ENCODE measurements at regions not wholly inside any gene's neighbourhood (a gene's known extent, or its start where the extent isn't known, plus 50 kb on each side); places are given as distances from the start of the nearest gene placed in this dataset.
"Not testable (repeated sequence)": the region's sequence is repeated elsewhere in the genome, so short reads cannot be mapped to it uniquely, and the experiment has no call there.

- DNase-seq (ENCODE audit: extremely low read depth, low read depth, low spot score) = no peak
Measured at GRCh38 chr3:184440151-184440550, 60.3 kb downstream of the CHRD start.

DNA sequence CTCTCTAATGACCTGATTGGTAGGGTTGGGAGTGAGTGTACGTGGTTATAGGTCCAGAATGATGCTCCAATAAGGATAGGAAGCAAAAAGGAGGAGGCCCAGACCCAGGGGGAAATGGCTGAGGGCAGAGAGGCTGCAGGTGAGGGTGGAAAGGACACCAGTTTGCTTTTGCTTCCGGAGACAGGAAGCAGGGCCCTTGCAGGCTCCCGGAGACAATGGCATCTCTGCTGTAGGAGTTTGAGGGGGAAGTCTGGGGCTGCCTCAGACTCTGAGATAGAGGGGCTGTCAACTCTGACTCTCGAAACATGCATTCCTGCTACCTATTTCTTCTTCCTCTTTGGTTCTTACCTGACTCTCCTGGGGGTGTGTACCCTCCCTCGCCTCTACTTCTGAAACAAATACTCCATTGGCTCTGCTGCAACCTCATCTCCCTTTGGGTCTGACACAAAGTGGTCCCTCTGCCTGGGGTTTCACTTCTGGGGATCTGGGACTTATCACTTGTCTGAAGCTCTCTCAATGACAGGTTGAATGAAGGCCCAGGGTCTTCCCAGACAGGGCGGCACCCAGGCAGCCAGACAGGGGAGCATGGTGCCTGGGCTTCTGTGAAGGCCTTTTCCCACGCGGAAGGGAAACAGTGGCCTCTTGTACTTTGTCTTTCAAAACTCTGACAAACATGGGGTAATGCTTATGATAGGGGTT is 61.5 kb downstream of the CHRD start:
- no peak for DNase-seq (ENCODE audit: extremely low read depth, low read depth, low spot score)

DNA sequence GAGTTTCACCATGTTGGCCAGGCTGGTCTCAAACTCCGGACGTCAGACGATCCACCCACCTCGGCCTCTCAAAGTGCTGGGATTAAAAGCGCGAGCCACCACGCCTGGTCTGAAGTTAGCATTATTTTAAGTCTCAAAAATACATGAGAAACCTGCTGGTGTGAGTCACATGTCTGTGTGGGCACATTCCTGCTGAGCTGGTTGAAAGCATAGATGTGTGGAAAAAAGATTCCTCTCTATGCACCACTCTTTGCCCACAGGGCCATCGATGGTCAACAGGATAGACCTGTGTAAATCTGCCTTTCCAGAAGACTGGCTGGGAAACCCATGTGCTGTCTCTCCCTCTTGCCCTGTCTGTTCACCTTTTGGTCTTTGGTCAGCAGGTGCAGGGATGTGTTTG is 63.5 kb downstream of the CHRD start:
- DNase-seq (ENCODE audit: extremely low read depth, low read depth, low spot score) = no peak

DNA sequence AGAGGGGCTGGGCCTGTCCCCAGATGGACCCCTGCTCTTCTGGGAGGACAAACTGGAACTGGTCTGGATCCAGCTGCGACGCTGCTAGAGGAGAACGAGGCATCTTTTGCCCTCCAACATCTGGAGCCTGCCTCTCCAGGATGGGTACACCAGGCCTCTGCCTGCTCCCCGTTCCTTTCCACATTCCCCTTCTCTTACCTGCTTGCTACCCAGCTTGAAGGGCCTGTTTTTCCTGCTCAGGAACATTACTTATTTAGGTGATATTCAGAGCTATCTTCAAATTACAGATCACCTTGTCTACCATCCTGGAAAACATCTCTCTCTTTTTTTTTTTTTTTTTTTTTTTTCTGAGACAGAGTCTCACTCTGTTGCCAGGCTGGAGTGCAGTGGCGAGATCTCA is 64.0 kb downstream of the CHRD start:
- no peak for DNase-seq (ENCODE audit: extremely low read depth, low read depth, low spot score)

- DNase-seq (ENCODE audit: extremely low read depth, low read depth, low spot score) = peak; percentile 94
Measured at GRCh38 chr3:184448321-184449160, 68.7 kb downstream of the CHRD start.

DNA sequence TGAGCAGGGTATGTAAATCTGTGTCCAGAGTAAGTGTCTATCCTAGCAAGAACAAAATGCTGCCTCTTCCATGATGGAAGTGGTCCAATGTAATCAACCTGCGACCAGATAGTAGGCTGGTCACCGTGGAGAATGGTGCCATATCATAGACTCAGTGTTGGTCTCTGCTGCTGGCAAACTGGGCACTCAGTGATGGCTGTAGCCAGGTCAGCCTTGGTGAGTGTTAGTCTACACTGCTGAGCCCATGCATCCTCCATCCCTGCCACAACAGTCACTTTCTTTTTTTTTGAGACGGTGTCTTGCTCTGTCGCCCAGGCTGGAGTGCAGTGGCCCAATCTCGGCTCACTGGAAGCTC is 69.3 kb downstream of the CHRD start:
- no peak for DNase-seq (ENCODE audit: extremely low read depth, low read depth, low spot score)

DNA sequence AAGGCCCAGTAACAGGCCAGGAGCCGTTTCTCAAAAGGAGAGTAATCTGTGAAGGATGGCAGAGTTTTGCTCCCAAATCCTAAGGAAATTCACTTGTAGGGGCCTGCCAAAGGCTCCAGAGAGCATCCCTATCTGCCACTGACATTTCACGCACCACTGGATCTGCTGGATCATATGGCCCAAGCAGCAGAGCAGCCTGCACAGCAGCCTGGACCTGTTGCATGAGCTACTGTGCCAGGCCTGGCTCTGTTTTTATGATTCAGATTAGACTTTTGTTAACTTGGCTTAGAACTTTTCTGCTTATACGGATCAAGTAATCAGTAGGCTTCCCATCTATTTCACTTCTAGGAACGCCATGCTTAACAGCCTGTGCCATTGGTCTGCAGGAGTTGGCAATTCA is 70.7 kb downstream of the CHRD start:
- no peak for DNase-seq (ENCODE audit: extremely low read depth, low read depth, low spot score)

DNA sequence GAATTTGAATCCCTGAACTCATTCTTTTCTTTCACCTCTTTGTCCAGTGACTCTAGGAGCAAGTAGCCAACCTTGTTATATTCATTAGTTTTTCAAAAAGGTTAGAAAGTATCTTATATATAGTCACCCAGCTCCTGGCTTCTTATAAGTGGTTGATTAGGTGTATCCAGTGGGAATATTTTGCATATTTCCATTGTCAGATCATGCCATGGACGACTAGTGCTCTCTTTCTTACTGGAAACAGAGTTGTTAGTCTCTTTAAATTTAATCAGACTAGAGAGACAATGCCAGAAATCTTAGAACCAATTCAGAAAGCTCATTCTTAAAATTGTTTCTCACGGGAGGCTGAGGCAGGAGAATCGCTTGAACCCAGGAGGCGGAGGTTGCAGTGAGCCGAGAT is 73.4 kb downstream of the CHRD start:
- DNase-seq (ENCODE audit: extremely low read depth, low read depth, low spot score) = no peak

GRCh38 chr3:184455991-184456390 is 76.1 kb downstream of the CHRD start:
- no peak for DNase-seq (ENCODE audit: extremely low read depth, low read depth, low spot score)

DNA sequence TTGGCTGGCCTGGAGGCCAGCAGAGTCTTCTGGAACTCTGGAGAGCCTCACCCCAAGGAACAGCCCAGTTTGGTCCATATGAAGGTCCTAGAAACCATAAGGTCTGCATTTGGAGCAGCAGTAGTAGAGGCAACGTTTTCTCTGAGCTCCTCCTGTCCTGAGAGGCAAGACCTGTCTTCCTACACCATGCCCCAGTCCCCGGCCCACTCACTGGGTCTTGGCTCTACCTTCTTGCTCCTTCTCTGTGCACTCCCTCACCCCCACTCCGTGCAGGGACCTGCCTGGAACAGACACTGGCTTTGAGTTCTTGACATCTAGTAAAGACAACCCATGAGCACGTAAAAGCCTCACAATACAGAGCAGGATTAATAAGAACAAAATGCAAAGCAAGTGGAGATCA is 76.6 kb downstream of the CHRD start:
- DNase-seq (ENCODE audit: extremely low read depth, low read depth, low spot score) = no peak

DNA sequence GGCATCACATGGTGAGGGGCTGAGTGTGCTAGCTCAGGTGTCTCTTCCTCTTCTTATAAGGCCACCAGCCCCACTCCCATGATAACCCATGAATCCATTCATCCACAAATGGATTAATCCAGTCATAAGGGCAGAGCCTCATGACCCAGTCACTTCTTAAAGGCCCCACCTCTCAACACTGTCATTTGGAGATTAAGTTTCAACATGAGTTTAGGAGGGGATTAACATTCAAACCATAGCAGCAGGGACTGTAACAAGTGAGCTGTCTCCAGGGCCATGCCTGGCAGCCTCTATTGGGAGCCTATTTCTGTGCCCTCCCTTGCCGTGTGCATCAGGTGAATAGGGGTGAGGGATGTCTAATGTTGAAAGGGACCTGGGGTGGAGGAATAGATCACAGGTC is 77.5 kb downstream of the CHRD start:
- DNase-seq (ENCODE audit: extremely low read depth, low read depth, low spot score) = no peak

- DNase-seq (ENCODE audit: extremely low read depth, low read depth, low spot score) = not testable (repeated sequence)
Measured at GRCh38 chr3:184457784-184458377, 78.0 kb downstream of the CHRD start.

DNA sequence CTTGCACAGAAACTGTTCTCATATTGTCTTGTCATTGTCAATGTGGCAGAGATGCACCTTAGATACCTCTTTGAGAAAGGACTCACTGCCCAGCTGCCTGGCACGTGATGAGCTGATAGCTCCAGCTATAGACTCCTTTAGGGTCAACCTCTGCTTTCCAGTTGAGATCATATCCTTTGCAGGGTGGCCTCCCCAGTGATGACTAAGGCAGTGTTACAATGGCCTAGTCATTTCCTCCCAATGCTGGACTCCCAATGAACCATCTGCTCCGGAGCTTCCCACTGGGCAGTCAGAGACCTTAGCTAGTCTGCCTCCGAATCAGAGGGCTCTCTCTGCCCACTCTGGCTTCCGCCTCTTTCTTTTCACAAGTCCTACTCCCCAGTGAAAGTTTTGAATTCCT is 79.5 kb downstream of the CHRD start:
- DNase-seq (ENCODE audit: extremely low read depth, low read depth, low spot score) = peak; percentile 90

GRCh38 chr3:184460276-184460675 is 80.4 kb downstream of the CHRD start:
- DNase-seq (ENCODE audit: extremely low read depth, low read depth, low spot score) = no peak

GRCh38 chr3:184461219-184461618 is 81.4 kb downstream of the CHRD start:
- no peak for DNase-seq (ENCODE audit: extremely low read depth, low read depth, low spot score)

- DNase-seq (ENCODE audit: extremely low read depth, low read depth, low spot score) = no peak
Measured at GRCh38 chr3:184465883-184466412, 86.1 kb downstream of the CHRD start.

- no peak for DNase-seq (ENCODE audit: extremely low read depth, low read depth, low spot score)
Measured at GRCh38 chr3:184466413-184466960, 86.6 kb downstream of the CHRD start.

DNA sequence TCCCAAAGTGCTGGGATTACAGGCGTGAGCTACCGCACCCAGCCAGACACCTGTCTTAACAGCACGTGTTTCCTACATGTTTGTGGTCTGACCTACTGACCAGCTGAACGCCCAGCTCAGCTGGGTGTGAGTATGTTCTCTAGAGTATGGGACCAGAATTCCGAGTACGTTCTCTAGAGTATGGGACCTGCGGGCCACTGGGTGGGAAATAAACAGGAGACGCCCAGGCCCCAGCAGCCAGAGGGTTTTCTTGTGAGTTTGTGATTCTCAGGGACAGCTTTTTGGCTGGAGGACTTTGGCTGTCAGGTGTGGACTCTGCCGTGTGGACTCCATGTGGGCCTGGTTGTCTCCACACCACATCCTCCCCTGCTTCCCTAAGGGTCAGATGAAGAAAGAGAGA is 87.3 kb downstream of the CHRD start:
- no peak for DNase-seq (ENCODE audit: extremely low read depth, low read depth, low spot score)

- DNase-seq (ENCODE audit: extremely low read depth, low read depth, low spot score) = no peak
Measured at GRCh38 chr3:184470551-184470950, 90.7 kb downstream of the CHRD start.

- no peak for DNase-seq (ENCODE audit: extremely low read depth, low read depth, low spot score)
Measured at GRCh38 chr3:184471439-184471838, 90.1 kb upstream of the EPHB3 start.

DNA sequence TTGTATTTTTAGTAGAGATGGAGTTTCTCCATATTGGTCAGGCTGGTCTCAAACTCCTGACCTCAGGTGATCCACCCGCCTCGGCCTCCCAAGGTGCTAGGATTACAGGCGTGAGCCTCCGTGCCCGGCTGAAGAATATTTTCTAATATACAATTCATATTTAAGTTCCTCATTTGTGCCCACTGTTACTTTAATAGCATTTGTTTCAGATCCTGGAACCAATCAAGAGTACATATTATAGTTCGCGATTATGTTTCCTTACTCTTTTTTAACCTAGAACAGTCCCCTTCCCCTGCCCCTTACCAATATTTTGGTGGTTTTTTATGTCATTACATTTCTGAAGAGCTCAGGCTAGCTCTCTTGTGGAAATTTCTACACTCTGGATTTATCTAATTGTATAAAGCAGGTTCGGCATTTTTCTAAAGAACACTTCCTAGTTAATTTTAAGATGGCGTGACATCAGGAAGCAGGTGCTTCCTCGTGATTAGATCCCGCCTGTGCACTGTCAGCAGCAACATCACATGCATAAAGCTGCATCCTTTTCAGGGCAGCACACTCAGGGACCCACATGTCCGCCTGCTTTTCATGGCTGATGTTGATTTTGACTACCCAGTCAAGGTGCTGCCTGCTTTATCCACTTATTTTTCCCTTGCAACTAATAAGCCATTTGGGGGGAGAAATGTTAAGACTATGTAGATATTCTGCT is 88.7 kb upstream of the EPHB3 start:
- peak; percentile 78 for DNase-seq (ENCODE audit: extremely low read depth, low read depth, low spot score)

Measured in glomerular endothelial cell (primary cell).